ENCODE measurements at regions not wholly inside any gene's neighbourhood (a gene's known extent, or its start where the extent isn't known, plus 50 kb on each side); places are given as distances from the start of the nearest gene placed in this dataset.
"Not testable (repeated sequence)": the region's sequence is repeated elsewhere in the genome, so short reads cannot be mapped to it uniquely, and the experiment has no call there.

- no peak for DNase-seq
Observed at GRCh38 chr3:88812576-88812975, 294.8 kb upstream of the EPHA3 start.

DNA sequence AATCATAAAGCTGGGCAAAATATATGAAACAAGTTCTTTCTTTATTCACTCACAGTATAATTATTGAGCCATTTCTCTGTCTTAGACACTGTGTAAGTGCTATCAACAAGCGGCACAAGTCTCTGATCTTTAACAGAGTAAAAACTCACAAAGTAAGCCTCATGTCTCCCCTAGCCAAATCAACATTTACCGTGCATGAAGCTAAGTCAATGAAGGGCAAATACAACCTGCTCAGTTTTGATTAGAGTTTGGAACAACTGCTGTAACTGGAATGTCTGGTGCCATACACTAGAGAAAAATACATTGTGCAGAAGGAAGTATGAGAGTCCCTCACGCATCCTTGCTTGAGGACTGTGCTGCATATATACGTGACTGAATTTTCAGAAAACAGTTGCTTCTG, 291.0 kb upstream of the EPHA3 start:
- no peak for DNase-seq

- no peak for DNase-seq
Observed at GRCh38 chr3:88824666-88825564, 282.5 kb upstream of the EPHA3 start.

DNA sequence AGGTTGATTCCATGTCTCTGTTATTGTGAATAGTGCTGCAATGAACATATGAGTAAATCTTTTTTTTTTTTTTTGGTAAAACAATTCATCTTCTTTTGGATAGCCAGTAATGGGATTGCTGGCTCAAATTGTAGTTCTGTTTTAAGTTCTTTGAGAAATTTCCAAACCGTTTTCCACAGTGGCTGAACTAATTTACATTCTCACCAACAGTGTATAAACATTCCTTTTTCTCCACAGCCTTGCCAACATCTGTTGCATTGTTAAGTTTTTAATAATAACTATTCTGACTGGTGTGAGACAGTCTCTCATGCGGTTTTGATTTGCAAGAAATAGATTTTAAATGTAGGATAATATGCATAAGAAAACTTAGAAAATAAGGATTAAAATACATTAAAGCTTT, 279.0 kb upstream of the EPHA3 start:
- DNase-seq: no peak

GRCh38 chr3:88852606-88853005, 254.8 kb upstream of the EPHA3 start:
- DNase-seq: no peak

DNA sequence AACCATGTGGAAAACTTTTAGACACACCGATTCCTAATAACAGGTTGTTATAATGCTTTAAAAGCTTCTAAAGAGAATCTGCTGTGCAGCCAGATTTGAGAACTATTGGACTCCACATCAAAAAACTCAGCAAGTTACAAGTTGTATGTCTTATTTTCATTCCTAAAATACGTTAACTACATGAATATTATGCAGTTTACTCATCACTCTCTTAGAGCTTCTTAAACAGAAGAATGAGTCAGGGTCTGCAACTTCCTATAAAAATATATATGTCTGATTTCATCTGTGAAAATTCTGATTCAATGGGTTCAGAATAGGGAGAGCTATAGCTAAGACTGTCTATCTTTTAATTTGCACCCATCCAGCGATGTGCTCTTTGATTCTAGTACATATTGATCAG, 244.2 kb upstream of the EPHA3 start:
- no peak for DNase-seq

DNA sequence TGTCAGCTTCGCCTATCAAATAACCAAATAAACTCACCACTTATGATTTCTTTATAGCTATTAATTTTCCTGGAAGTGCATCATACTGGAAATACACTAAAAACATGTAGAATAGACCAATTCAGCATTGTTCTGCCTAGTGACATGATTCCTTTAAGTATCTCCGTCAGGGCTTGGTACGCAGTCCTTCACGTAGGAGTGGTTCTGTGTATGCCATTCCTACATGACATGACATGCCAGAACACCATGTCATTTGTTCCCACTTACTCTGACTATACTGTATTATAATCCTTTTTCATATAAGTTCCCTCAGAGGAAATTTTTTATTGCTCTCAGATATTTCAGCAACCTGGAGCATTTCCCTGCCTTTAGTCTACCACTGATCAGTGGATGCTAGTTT, 230.7 kb upstream of the EPHA3 start:
- DNase-seq: no peak

- DNase-seq: no peak
Observed at GRCh38 chr3:88879905-88880304, 227.5 kb upstream of the EPHA3 start.

DNA sequence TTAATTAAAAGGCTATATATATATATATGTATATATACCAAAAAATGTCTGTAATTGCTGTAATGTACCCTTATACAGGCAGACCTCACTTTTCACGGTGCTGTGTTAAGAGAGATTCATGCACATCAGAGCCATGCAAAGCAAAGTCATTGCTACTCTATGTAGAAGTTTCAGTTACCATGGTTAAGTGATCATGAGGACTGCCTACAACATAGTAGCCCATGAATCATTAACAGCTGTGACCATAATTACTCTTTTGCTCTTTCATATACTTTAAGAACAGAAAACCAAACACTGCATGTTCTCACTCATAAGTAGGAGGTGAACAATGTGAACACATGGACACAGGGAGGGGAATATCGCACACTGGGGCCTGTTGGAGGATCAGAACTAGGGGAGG, 225.3 kb upstream of the EPHA3 start:
- DNase-seq: no peak

- not testable (repeated sequence) for DNase-seq
Observed at GRCh38 chr3:88886624-88887023, 220.8 kb upstream of the EPHA3 start.

DNA sequence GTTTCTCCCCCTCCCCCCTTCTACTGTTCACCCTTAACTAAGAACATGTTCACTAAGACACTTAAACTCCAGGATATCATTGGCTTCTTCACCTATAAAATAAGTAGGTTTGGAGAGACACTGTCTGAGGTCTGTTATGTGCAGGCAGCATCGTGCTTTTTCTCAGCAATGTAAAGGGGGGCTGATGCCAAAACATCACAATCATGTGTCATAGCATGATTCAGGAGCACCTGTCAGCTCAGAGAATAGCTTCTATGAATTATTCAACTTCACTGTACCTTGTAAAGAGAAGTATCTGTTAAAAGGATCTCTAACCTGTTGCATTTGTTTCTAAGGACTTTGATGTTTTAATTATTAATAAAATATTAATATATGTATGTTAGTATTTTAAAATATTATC, 211.4 kb upstream of the EPHA3 start:
- DNase-seq: no peak

DNA sequence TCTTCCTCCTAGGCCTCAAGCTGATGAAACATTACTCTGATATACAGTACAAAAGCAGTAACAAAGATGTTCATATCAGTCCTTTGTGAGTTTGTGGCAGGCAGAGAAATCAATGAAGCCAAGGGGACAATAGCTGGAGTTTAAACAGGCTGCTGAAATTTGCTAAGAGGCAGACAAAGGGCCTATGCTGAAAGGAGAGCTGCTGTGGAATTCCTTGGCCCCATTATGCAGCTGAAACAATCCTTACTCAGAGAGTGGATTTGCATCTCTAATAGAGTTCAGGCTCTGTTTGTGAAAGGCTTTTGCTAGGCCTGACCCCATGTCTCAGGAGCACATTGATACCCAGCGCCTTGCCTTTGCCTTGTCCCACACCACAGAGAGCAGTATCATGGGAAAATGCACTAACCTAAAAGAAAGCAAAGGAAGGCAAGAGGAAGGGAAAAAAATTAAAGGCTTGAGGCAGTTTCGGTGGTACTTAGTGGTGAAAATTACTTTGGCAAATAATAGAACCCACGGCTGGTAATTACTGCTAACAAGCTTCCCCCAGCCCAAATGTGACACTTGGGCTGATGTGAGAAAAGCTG, 195.0 kb upstream of the EPHA3 start:
- DNase-seq: no peak

DNA sequence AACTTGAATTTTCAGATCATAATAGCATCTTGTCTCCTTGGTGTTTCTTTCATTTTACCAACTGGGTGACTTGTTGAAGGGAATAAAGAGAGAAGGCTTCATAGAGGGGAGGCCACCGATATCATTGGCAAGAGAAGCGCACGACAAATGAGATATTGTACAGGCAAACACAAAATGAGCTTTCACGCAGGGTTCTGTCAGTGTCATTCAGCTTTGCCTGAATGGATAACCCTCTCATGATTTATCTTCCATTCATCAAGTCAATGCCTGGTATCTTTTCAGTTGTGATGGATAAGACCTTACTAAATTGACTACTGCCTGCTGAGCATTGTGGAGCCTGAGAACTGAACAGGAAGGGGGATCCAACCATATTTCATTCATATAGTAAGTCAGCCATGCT, 188.6 kb upstream of the EPHA3 start:
- no peak for DNase-seq

- DNase-seq: no peak
Observed at GRCh38 chr3:88921986-88922385, 185.4 kb upstream of the EPHA3 start.

DNA sequence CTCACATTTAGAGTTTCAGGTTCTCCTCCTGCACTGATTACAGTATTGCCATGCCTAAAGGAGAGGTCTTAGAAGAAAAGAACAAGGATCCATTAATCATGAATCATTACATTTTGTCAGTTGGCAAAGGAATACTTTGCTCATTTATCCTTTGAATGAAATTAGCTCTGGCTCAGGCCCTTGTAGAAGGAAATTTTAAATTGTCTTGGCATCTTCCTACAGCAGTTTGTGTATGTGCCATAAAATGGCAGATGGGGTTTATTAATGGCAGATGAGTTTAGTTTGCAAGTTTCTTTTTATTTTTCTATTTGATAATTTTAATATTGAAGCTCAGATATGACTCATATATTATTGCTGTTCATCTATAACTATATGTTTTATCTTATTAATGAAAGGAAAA, 181.2 kb upstream of the EPHA3 start:
- no peak for DNase-seq

GRCh38 chr3:88930611-88931010, 176.8 kb upstream of the EPHA3 start:
- no peak for DNase-seq

DNA sequence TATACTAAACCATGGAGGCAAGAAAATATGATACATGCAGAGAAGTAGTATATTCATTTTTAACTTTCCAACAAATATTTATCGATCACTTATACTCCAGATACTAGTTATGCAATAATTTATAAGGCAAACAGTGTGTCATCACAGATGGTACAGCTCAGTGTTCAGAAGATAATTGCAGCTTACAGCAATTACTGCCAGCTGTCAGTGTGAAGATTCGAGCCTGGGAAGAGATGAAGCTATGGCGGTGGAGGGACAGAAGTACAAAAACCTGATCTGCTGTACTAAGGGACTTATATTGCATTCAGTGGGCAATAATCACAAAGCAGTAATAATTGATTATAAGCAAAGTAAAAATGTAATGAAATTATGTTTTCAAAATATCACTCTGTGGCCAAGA, 170.6 kb upstream of the EPHA3 start:
- no peak for DNase-seq

GRCh38 chr3:88940296-88940695, 167.1 kb upstream of the EPHA3 start:
- no peak for DNase-seq

- DNase-seq: no peak
Observed at GRCh38 chr3:88947013-88947412, 160.4 kb upstream of the EPHA3 start.

DNA sequence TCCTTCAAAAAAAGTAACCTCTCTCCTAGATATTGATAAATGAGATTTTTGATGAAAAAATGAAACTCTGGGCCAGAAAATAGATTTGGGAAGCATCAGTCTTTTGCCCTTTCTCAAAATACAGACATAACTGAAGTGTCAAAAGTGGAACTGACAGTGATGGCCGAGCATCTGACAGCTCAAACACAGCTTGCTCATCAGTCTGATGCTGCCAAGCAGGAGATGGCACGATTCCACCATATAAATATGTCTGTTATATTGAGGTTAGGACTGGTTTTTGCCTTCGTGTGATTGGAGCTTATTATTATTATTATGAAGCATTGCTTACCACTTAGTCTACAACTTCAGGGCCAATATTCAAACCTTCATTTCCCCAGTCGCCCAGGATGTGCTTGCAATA, 152.6 kb upstream of the EPHA3 start:
- DNase-seq: no peak

GRCh38 chr3:88955274-88955673, 152.1 kb upstream of the EPHA3 start:
- no peak for DNase-seq

GRCh38 chr3:88957711-88958439, 149.5 kb upstream of the EPHA3 start:
- DNase-seq: no peak

GRCh38 chr3:88960019-88960418, 147.4 kb upstream of the EPHA3 start:
- DNase-seq: no peak

DNA sequence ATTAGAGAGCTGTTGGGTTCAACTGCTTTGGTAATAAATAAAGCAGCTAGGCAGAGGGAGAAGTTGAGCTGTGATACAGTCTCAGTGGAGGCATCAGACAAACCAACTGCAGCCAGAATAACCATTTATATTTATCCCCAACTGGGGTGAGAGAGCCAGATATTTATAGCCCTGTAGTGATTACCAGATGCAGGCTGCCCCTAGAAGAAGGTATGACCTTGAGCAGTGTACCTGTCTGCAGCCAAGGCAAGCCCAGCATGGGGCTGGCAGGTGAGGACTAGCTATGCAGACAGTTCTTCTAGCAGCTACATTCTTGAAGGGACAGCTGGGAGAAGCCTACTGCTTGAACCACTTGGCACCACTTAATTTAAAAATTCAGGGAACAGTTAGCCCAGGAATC, 144.4 kb upstream of the EPHA3 start:
- no peak for DNase-seq
